ENCODE measurements at regions not wholly inside any gene's neighbourhood (a gene's known extent, or its start where the extent isn't known, plus 50 kb on each side); places are given as distances from the start of the nearest gene placed in this dataset.

DNA sequence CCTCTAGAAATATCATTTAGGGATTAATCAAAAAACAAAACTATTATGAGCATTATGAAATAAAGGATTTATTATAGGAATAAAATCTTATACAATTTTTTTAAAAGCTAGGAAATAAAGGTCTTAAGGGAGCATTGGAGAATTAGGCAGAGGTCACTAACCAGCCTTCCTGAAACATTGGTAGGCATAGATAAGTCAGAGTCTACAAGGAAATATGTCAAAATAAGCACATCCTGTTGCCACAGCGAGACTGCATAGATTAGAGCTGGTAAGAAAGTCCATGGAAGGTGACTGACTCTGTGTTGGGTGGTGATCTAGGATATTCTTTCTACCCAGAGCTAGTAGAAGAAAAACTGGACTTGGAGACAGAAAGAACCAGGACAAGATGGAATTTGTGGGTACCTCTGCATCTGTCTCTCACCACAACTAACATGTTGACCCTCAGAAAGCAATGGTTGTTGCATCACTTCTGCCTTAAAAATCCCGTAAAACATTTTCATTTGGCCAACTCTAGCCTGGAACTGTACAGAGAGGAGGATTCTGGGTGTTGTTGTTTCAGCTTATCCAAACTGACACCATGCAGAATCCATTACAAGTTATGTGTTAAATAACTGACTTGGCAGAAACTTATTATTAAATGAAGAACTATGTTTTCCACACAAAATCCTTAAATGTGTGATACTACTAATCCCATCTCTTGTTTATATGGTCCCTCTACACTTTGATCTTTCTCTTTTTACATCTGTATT, 77.1 kb downstream of the FBXO5 start:
- DNase-seq (ENCODE audit: low read depth), result no peak

GRCh38 chr6:152909241-152909640, 73.6 kb downstream of the FBXO5 start:
- no peak for DNase-seq (ENCODE audit: low read depth)

DNA sequence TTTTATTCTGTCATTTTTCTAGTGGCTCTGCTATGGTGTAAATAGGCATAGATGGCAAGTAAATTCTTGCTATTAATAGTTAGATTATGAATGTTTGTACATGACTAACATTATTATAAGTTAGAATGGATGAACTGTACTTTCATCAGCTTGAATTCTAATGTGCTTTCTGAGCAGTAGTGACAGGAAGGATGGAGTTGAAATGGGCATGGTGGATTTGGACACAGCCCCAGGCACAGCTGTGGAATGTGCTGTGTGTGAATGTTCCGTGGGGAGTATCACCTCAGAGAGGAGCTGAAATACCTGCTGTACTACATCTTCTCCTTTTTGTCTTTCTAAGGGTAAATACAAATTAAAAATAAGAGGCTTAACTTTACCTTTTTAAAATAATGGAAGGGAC, 66.8 kb downstream of the FBXO5 start:
- no peak for DNase-seq (ENCODE audit: low read depth)

DNA sequence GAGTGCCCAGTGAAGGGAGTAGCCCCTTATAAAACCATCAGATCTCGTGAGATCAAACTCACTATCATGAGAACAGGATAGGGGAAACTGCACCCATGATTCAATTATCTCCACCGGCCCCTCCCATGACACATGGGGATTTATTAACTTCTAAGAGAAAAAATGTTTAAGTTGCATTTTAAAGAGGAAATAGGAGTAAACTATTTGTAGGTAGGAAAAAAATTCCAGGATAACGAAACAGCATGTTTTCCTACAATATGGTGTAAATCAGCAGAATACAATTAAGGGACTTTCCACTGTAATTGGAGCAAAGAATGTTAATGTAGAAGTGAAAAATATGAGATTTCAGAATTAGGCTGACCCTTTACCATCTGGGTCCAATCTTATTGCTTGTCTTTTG, 63.9 kb downstream of the FBXO5 start:
- DNase-seq (ENCODE audit: low read depth), result no peak

DNA sequence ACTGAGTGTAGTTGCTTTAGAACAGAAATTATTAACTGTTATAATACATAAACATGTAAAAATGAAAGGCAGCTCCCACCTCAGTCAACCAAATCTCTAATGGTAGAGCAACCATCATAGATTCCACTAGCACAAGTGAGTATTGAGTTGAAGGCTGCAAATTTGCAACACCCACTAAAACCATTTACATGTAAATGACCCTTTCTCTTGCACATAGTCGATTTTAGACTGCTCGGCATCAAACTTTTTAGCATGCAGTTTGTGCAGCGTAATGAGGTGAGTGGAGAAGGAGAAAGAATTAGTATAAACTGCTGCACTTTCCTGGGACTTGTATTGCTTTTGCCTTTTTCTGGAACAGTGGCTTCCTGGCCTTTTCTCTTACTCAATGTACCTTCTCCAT, 62.8 kb downstream of the FBXO5 start:
- DNase-seq (ENCODE audit: low read depth), result no peak
